ENCODE measurements at regions not wholly inside any gene's neighbourhood (a gene's known extent, or its start where the extent isn't known, plus 50 kb on each side); places are given as distances from the start of the nearest gene placed in this dataset.
"Not testable (repeated sequence)": the region's sequence is repeated elsewhere in the genome, so short reads cannot be mapped to it uniquely, and the experiment has no call there.

DNA sequence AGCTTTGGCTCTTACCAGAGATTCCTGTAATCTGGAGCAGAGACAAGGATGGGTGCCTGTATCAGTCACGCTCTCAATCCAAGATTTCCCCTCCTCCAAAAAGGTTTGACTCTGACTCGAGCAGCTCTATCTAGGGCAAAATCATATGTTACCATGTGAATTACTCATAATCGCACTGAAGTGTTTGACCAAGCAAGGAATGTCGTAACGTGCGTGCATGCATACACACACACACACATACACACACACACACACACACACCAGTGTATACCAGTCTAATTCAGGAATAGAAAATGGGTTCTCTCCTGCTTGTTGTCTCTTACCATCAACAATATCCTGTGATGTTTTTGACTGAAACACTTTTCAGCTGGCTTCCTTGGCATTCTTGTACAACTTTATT lies 835.1 kb downstream of the KCNJ2 start:
- Mint-ChIP-seq H3K36me3 (ENCODE audit: low read depth) (no peaks in the 10 kb centered on the region), H3K27ac (no peak overlapping the region), H3K9me3 (ENCODE audit: low read depth) (peaks cover 4% of the 10 kb centered on the region), H3K4me3 (no peak overlapping the region), H3K27me3 (no peaks in the 10 kb centered on the region), H3K4me1 (no peaks in the 10 kb centered on the region)
- ChIA-PET CTCF (no interaction called here), POLR2A (no interaction called here)
- intact Hi-C loops (cut with DNase I, micrococcal nuclease): no loop called here
- DNase-seq (no peak), ATAC-seq (no peak)

DNA sequence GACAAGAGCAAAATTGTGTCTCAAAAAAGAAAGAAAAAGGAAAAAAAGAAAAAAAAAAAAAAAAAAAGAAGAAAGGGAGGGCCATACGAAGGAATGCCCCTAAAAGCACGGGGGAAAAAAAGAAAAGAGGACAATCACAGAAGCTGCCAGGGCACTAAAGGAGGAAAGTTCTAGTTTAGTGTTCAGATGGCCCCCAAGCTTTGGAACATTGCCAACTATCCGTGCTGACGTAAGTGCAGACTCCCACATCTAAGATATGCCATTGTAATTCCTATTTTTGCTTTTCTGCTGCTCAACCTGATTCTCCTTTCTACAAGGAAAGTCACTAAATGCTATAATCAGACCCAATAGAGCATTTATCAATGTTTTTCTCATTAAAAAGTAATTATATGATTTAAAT lies 842.1 kb downstream of the KCNJ2 start:
- ATAC-seq (no peak), DNase-seq (no peak)
- ChIA-PET POLR2A (no interaction called here), CTCF (no interaction called here)
- peaks cover 4% of the 10 kb centered on the region for H3K9me3 Mint-ChIP-seq (ENCODE audit: low read depth)
- no peak overlapping the region for H3K27ac Mint-ChIP-seq
- H3K4me1 Mint-ChIP-seq: no peaks in the 10 kb centered on the region
- no peak overlapping the region for H3K4me3 Mint-ChIP-seq
- intact Hi-C loops (cut with DNase I, micrococcal nuclease): no loop called here
- no peaks in the 10 kb centered on the region for H3K27me3 Mint-ChIP-seq
- H3K36me3 Mint-ChIP-seq (ENCODE audit: low read depth): no peaks in the 10 kb centered on the region

- intact Hi-C loops (cut with DNase I, micrococcal nuclease): no loop called here
- H3K4me1 Mint-ChIP-seq: no peaks in the 10 kb centered on the region
- H3K4me3 Mint-ChIP-seq: no peak overlapping the region
Measured at GRCh38 chr17:71019699-71020098, 850.4 kb downstream of the KCNJ2 start.

DNA sequence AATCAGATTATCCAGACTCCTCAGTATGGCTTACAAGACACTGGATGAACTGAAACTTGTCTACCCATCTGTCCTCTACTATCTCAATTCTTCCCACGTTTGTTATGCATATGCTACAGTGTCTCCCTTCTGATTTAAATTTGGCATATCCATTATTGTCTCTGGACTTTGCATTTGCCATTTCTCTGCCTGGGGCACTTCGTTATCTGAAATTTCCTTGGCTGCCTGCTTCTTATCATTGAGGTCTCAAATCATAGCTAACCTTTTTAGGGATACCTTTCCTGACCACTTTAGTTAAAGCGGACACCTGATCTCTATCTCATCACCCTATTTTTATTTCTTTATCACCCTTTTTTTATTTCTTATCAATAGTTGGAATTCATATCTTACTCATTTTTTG lies 853.4 kb downstream of the KCNJ2 start:
- DNase-seq: no peak
- H3K36me3 Mint-ChIP-seq (ENCODE audit: low read depth): no peaks in the 10 kb centered on the region
- no peaks in the 10 kb centered on the region for H3K9me3 Mint-ChIP-seq (ENCODE audit: low read depth)
- no peaks in the 10 kb centered on the region for H3K27me3 Mint-ChIP-seq
- H3K27ac Mint-ChIP-seq: no peak overlapping the region
- intact Hi-C loops (cut with DNase I, micrococcal nuclease): no loop called here
- no peaks in the 10 kb centered on the region for H3K4me1 Mint-ChIP-seq
- ChIA-PET CTCF (interaction anchor here (0.7 kb wide), 1 partner anchor 61 kb away, joined by 3 read pairs; no protein-coding TSS in a partner anchor), POLR2A (no interaction called here)
- ATAC-seq: no peak
- H3K4me3 Mint-ChIP-seq: no peak overlapping the region

More at GRCh38 chr17:71019699-71020098, 850.4 kb downstream of the KCNJ2 start:
- no peaks in the 10 kb centered on the region for H3K27me3 Mint-ChIP-seq
- ATAC-seq: no peak
- no peak for DNase-seq
- CTCF ChIA-PET: no interaction called here
- no peak overlapping the region for H3K27ac Mint-ChIP-seq
- POLR2A ChIA-PET: no interaction called here
- H3K36me3 Mint-ChIP-seq (ENCODE audit: low read depth): no peaks in the 10 kb centered on the region
- no peaks in the 10 kb centered on the region for H3K9me3 Mint-ChIP-seq (ENCODE audit: low read depth)

DNA sequence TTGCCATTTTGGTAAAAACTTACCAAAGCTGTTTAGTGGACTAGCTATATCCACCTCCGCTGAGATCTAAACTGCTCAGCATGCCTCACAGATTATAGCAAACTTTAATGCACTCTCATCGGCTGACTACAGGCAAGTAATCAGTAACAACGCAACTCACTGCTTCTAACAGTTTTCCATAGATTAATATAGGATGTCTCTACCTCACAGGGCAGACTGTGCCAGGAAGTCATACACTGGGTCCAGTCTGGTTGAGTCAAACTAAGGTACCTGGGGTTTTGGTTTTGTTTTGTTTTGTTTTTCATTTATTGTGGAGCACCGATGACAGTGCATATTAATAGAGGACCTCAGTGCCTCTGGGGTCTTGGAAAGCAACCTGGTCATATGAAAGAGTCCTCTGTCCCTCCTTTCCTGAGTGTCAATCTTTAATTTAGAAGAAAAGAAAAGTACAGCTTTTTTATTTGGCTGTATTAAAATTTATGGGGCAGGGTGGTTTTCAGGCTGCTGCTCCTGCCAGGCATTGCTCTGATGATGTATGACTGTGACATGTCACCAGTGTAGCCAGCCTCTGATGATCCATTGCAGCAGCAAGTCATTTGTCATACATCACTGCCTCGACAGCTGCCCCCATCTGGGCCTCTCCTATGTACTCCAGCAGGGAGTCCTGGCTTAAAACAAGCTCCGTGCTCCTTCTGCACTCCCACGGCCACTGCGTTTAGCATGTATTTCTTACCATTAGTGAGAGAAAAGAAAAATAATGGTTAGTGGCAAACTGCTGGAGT lies 854.1 kb downstream of the KCNJ2 start:
- no peak for ATAC-seq
- Mint-ChIP-seq H3K27ac (no peak overlapping the region), H3K36me3 (ENCODE audit: low read depth) (no peaks in the 10 kb centered on the region), H3K9me3 (ENCODE audit: low read depth) (peaks cover 3% of the 10 kb centered on the region), H3K4me3 (no peak overlapping the region), H3K27me3 (no peaks in the 10 kb centered on the region), H3K4me1 (no peaks in the 10 kb centered on the region)
- no peak for DNase-seq
- ChIA-PET POLR2A (no interaction called here), CTCF (interaction anchor here (0.7 kb wide), 1 partner anchor 61 kb away, joined by 3 read pairs; no protein-coding TSS in a partner anchor)
- intact Hi-C loops (cut with DNase I, micrococcal nuclease): no loop called here

DNA sequence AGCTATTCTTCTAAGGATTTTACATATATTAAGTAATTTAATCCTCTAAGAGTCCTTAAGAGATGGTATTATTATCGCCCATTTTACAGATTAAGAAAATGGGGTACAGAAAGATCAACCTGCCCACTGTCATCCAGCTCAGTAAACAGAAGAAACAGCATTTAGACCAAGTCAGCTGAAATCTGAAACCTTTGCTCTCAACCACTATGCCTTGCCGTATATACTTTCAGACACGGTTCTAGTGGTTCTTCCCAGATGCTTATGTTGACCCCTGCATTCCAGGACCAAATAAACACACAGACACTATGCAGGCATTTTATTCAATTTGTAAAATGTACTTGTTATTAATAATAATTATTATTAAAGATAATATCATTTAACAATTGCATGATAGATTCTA lies 854.8 kb downstream of the KCNJ2 start:
- peaks cover 3% of the 10 kb centered on the region for H3K9me3 Mint-ChIP-seq (ENCODE audit: low read depth)
- intact Hi-C loops (cut with DNase I, micrococcal nuclease): no loop called here
- no peaks in the 10 kb centered on the region for H3K36me3 Mint-ChIP-seq (ENCODE audit: low read depth)
- ATAC-seq (no peak), DNase-seq (no peak)
- H3K27me3 Mint-ChIP-seq: no peaks in the 10 kb centered on the region
- H3K4me1 Mint-ChIP-seq: no peaks in the 10 kb centered on the region
- H3K4me3 Mint-ChIP-seq: no peak overlapping the region
- H3K27ac Mint-ChIP-seq: no peak overlapping the region
- CTCF ChIA-PET: no interaction called here
- POLR2A ChIA-PET: no interaction called here

GRCh38 chr17:71024969-71025368 lies 855.6 kb downstream of the KCNJ2 start:
- ATAC-seq: no peak
- Mint-ChIP-seq H3K9me3 (ENCODE audit: low read depth) (peaks cover 3% of the 10 kb centered on the region), H3K4me3 (no peak overlapping the region), H3K36me3 (ENCODE audit: low read depth) (no peaks in the 10 kb centered on the region), H3K4me1 (no peaks in the 10 kb centered on the region), H3K27me3 (no peaks in the 10 kb centered on the region), H3K27ac (no peak overlapping the region)
- DNase-seq: no peak
- POLR2A ChIA-PET: no interaction called here
- CTCF ChIA-PET: no interaction called here
- intact Hi-C loops (cut with DNase I, micrococcal nuclease): no loop called here

DNA sequence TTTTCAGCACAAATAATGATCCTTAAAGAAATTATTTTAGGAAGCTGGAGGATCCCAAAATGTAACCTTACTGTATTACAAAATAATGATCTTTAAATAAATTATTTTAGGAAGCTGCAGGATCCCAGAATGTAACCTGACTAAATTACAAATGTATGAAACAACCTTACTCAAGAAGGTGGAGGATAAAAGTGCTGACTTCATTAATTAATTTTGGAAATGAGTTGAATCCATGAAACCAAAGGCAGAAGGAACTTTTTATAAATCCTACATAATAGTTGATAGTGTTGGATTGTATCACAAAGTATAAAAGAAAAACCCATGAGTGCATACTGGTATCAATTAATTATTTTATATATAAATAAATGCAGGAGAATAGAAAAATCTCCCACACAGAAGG lies 859.9 kb downstream of the KCNJ2 start:
- H3K27me3 Mint-ChIP-seq: no peaks in the 10 kb centered on the region
- DNase-seq (no peak), ATAC-seq (no peak)
- H3K36me3 Mint-ChIP-seq (ENCODE audit: low read depth): no peaks in the 10 kb centered on the region
- no peaks in the 10 kb centered on the region for H3K4me1 Mint-ChIP-seq
- ChIA-PET POLR2A (interaction anchor here (0.7 kb wide), 1 partner anchor 13 kb away, joined by 3 read pairs; no protein-coding TSS in a partner anchor), CTCF (no interaction called here)
- H3K4me3 Mint-ChIP-seq: no peak overlapping the region
- intact Hi-C loops (cut with DNase I, micrococcal nuclease): no loop called here
- H3K27ac Mint-ChIP-seq: no peak overlapping the region
- peaks cover 3% of the 10 kb centered on the region for H3K9me3 Mint-ChIP-seq (ENCODE audit: low read depth)

DNA sequence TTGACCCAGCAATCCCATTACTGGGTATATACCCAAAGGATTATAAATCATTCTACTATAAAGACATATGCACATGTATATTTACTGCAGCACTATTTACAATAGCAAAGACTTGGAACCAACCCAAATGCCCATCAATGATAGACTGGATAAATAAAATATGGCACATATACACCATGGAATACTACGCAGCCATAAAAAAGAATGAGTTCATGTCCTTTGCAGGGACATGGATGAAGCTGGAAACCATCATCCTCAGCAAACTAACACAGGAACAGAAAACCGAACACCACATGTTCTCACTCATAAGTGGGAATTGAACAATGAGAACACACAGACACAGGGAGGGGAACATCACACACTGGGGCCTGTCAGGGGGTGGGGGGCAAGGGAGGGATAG lies 862.0 kb downstream of the KCNJ2 start:
- H3K27ac Mint-ChIP-seq; H3K4me3 Mint-ChIP-seq; H3K36me3 Mint-ChIP-seq (ENCODE audit: low read depth); H3K27me3 Mint-ChIP-seq; ATAC-seq; POLR2A ChIA-PET; H3K4me1 Mint-ChIP-seq; DNase-seq; H3K9me3 Mint-ChIP-seq (ENCODE audit: low read depth); CTCF ChIA-PET; intact Hi-C loops (cut with DNase I, micrococcal nuclease): not testable (repeated sequence)

GRCh38 chr17:71032746-71033273 lies 863.5 kb downstream of the KCNJ2 start:
- intact Hi-C loops (cut with DNase I, micrococcal nuclease): no loop called here
- ChIA-PET POLR2A (no interaction called here), CTCF (no interaction called here)
- Mint-ChIP-seq H3K9me3 (ENCODE audit: low read depth) (peaks cover 3% of the 10 kb centered on the region), H3K4me1 (no peaks in the 10 kb centered on the region), H3K4me3 (no peak overlapping the region), H3K36me3 (ENCODE audit: low read depth) (no peaks in the 10 kb centered on the region), H3K27me3 (no peaks in the 10 kb centered on the region), H3K27ac (no peak overlapping the region)
- DNase-seq (no peak), ATAC-seq (no peak)

DNA sequence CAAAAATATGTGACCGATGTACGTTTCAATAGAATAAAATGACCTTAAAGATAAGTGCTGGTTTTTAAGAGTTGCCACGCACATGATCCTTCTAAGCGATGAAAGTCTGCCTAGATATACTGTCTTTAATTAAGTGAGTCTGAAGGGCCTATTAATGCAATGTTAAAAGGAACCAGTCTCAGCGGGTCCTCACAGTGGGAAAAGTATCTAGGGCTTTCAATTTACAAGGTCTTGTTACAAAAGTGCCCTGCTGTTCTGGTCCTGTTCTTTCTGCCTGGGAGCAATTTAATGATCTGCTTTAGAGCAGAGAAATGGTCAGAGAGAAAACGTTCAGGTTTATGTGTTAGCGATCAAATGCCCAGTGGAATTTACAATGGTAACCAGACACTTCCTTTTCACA lies 864.0 kb downstream of the KCNJ2 start:
- Mint-ChIP-seq H3K9me3 (ENCODE audit: low read depth) (no peaks in the 10 kb centered on the region), H3K36me3 (ENCODE audit: low read depth) (no peaks in the 10 kb centered on the region), H3K27me3 (no peaks in the 10 kb centered on the region), H3K4me3 (no peak overlapping the region), H3K27ac (no peak overlapping the region), H3K4me1 (no peaks in the 10 kb centered on the region)
- no peak for DNase-seq
- intact Hi-C loops (cut with DNase I, micrococcal nuclease): no loop called here
- no peak for ATAC-seq
- ChIA-PET CTCF (no interaction called here), POLR2A (no interaction called here)

- Mint-ChIP-seq H3K9me3 (ENCODE audit: low read depth) (no peaks in the 10 kb centered on the region), H3K27ac (no peak overlapping the region), H3K4me1 (no peaks in the 10 kb centered on the region), H3K27me3 (no peaks in the 10 kb centered on the region), H3K36me3 (ENCODE audit: low read depth) (no peaks in the 10 kb centered on the region), H3K4me3 (no peak overlapping the region)
- ChIA-PET POLR2A (no interaction called here), CTCF (no interaction called here)
- intact Hi-C loops (cut with DNase I, micrococcal nuclease): no loop called here
- no peak for DNase-seq
- ATAC-seq: no peak
Measured at GRCh38 chr17:71035226-71035625, 865.9 kb downstream of the KCNJ2 start.
